ENCODE measurements at regions not wholly inside any gene's neighbourhood (a gene's known extent, or its start where the extent isn't known, plus 50 kb on each side); places are given as distances from the start of the nearest gene placed in this dataset.
"Not testable (repeated sequence)": the region's sequence is repeated elsewhere in the genome, so short reads cannot be mapped to it uniquely, and the experiment has no call there.

GRCh38 chr18:25553631-25554263 lies 201.8 kb upstream of the ZNF521 start:
- Mint-ChIP-seq H3K4me1 (no peaks in the 10 kb centered on the region), H3K36me3 (ENCODE audit: insufficient read depth) (no peaks in the 10 kb centered on the region), H3K27ac (ENCODE audit: low read depth) (no peak overlapping the region), H3K9me3 (peaks cover 6% of the 10 kb centered on the region), H3K4me3 (no peak overlapping the region), H3K27me3 (no peaks in the 10 kb centered on the region)
- DNase-seq (ENCODE audit: low spot score in 2 of 2), result no peak
- no peak for ATAC-seq (replicated peaks; ENCODE audit: extremely low read depth, poor library complexity, severe bottlenecking)

- H3K27ac Mint-ChIP-seq (ENCODE audit: low read depth), result no peak overlapping the region
- H3K27me3 Mint-ChIP-seq, result no peaks in the 10 kb centered on the region
- H3K4me3 Mint-ChIP-seq, result no peak overlapping the region
- H3K36me3 Mint-ChIP-seq (ENCODE audit: insufficient read depth), result no peaks in the 10 kb centered on the region
- ATAC-seq (replicated peaks; ENCODE audit: extremely low read depth, poor library complexity, severe bottlenecking) (no peak), DNase-seq (ENCODE audit: low spot score in 2 of 2) (no peak)
- H3K4me1 Mint-ChIP-seq, result no peaks in the 10 kb centered on the region
- H3K9me3 Mint-ChIP-seq, result peaks cover 6% of the 10 kb centered on the region
These were observed 192.8 kb upstream of the ZNF521 start for GRCh38 chr18:25544546-25545287.

- ATAC-seq (replicated peaks; ENCODE audit: extremely low read depth, poor library complexity, severe bottlenecking) (no peak), DNase-seq (ENCODE audit: low spot score in 2 of 2) (no peak)
- no peaks in the 10 kb centered on the region for H3K27me3 Mint-ChIP-seq
- H3K36me3 Mint-ChIP-seq (ENCODE audit: insufficient read depth), result no peaks in the 10 kb centered on the region
- no peak overlapping the region for H3K27ac Mint-ChIP-seq (ENCODE audit: low read depth)
- no peaks in the 10 kb centered on the region for H3K9me3 Mint-ChIP-seq
- no peaks in the 10 kb centered on the region for H3K4me1 Mint-ChIP-seq
- H3K4me3 Mint-ChIP-seq, result no peak overlapping the region
These were observed 186.4 kb upstream of the ZNF521 start for GRCh38 chr18:25538175-25538922.

- Mint-ChIP-seq H3K36me3 (ENCODE audit: insufficient read depth) (no peaks in the 10 kb centered on the region), H3K27me3 (no peaks in the 10 kb centered on the region), H3K9me3 (peaks cover 6% of the 10 kb centered on the region), H3K4me1 (no peaks in the 10 kb centered on the region), H3K27ac (ENCODE audit: low read depth) (no peak overlapping the region), H3K4me3 (no peak overlapping the region)
- ATAC-seq (replicated peaks; ENCODE audit: extremely low read depth, poor library complexity, severe bottlenecking) (no peak), DNase-seq (ENCODE audit: low spot score in 2 of 2) (no peak)
These were observed 183.5 kb upstream of the ZNF521 start for GRCh38 chr18:25535495-25535894.

- Mint-ChIP-seq H3K27me3 (no peaks in the 10 kb centered on the region), H3K27ac (ENCODE audit: low read depth) (no peak overlapping the region), H3K4me1 (no peaks in the 10 kb centered on the region), H3K4me3 (no peak overlapping the region), H3K9me3 (peaks cover 6% of the 10 kb centered on the region), H3K36me3 (ENCODE audit: insufficient read depth) (no peaks in the 10 kb centered on the region)
- DNase-seq (ENCODE audit: low spot score in 2 of 2) (no peak), ATAC-seq (replicated peaks; ENCODE audit: extremely low read depth, poor library complexity, severe bottlenecking) (no peak)
These were observed 182.4 kb upstream of the ZNF521 start for GRCh38 chr18:25534401-25534800.

- DNase-seq (ENCODE audit: low spot score in 2 of 2), result no peak
- H3K36me3 Mint-ChIP-seq (ENCODE audit: insufficient read depth), result no peaks in the 10 kb centered on the region
- H3K9me3 Mint-ChIP-seq, result peaks cover 6% of the 10 kb centered on the region
- no peaks in the 10 kb centered on the region for H3K4me1 Mint-ChIP-seq
- no peak for ATAC-seq (replicated peaks; ENCODE audit: extremely low read depth, poor library complexity, severe bottlenecking)
- H3K27ac Mint-ChIP-seq (ENCODE audit: low read depth), result no peak overlapping the region
- H3K4me3 Mint-ChIP-seq, result no peak overlapping the region
- no peaks in the 10 kb centered on the region for H3K27me3 Mint-ChIP-seq
These were observed 181.3 kb upstream of the ZNF521 start for GRCh38 chr18:25533218-25533617.

GRCh38 chr18:25531207-25531606 lies 179.2 kb upstream of the ZNF521 start:
- no peak for DNase-seq (ENCODE audit: low spot score in 2 of 2)
- H3K9me3 Mint-ChIP-seq, result peaks cover 6% of the 10 kb centered on the region
- no peak overlapping the region for H3K27ac Mint-ChIP-seq (ENCODE audit: low read depth)
- H3K27me3 Mint-ChIP-seq, result no peaks in the 10 kb centered on the region
- ATAC-seq (replicated peaks; ENCODE audit: extremely low read depth, poor library complexity, severe bottlenecking), result no peak
- no peaks in the 10 kb centered on the region for H3K36me3 Mint-ChIP-seq (ENCODE audit: insufficient read depth)
- H3K4me3 Mint-ChIP-seq, result no peak overlapping the region
- no peaks in the 10 kb centered on the region for H3K4me1 Mint-ChIP-seq

GRCh38 chr18:25525789-25526188 lies 173.8 kb upstream of the ZNF521 start:
- H3K4me1 Mint-ChIP-seq; ATAC-seq (replicated peaks; ENCODE audit: extremely low read depth, poor library complexity, severe bottlenecking); H3K27me3 Mint-ChIP-seq; H3K36me3 Mint-ChIP-seq (ENCODE audit: insufficient read depth); H3K27ac Mint-ChIP-seq (ENCODE audit: low read depth); H3K9me3 Mint-ChIP-seq; H3K4me3 Mint-ChIP-seq; DNase-seq (ENCODE audit: low spot score in 2 of 2): not testable (repeated sequence)

GRCh38 chr18:25518716-25519053 lies 166.7 kb upstream of the ZNF521 start:
- Mint-ChIP-seq H3K4me1 (no peaks in the 10 kb centered on the region), H3K4me3 (no peak overlapping the region), H3K36me3 (ENCODE audit: insufficient read depth) (peaks cover 2% of the 10 kb centered on the region), H3K9me3 (peaks cover 2% of the 10 kb centered on the region), H3K27ac (ENCODE audit: low read depth) (no peak overlapping the region), H3K27me3 (no peaks in the 10 kb centered on the region)
- DNase-seq (ENCODE audit: low spot score in 2 of 2) (no peak), ATAC-seq (replicated peaks; ENCODE audit: extremely low read depth, poor library complexity, severe bottlenecking) (no peak)

- DNase-seq (ENCODE audit: low spot score in 2 of 2), result no peak
- Mint-ChIP-seq H3K27me3 (no peaks in the 10 kb centered on the region), H3K9me3 (peaks cover 5% of the 10 kb centered on the region), H3K27ac (ENCODE audit: low read depth) (no peak overlapping the region), H3K4me1 (no peaks in the 10 kb centered on the region), H3K36me3 (ENCODE audit: insufficient read depth) (peaks cover 2% of the 10 kb centered on the region), H3K4me3 (no peak overlapping the region)
- no peak for ATAC-seq (replicated peaks; ENCODE audit: extremely low read depth, poor library complexity, severe bottlenecking)
These were observed 166.1 kb upstream of the ZNF521 start for GRCh38 chr18:25517881-25518715.

GRCh38 chr18:25516747-25517498 lies 165.0 kb upstream of the ZNF521 start:
- ATAC-seq (replicated peaks; ENCODE audit: extremely low read depth, poor library complexity, severe bottlenecking) (no peak), DNase-seq (ENCODE audit: low spot score in 2 of 2) (no peak)
- no peak overlapping the region for H3K27ac Mint-ChIP-seq (ENCODE audit: low read depth)
- no peaks in the 10 kb centered on the region for H3K4me1 Mint-ChIP-seq
- no peaks in the 10 kb centered on the region for H3K27me3 Mint-ChIP-seq
- H3K4me3 Mint-ChIP-seq, result no peak overlapping the region
- no peaks in the 10 kb centered on the region for H3K36me3 Mint-ChIP-seq (ENCODE audit: insufficient read depth)
- H3K9me3 Mint-ChIP-seq, result peaks cover 5% of the 10 kb centered on the region

- Mint-ChIP-seq H3K27me3 (no peaks in the 10 kb centered on the region), H3K4me1 (no peaks in the 10 kb centered on the region), H3K4me3 (no peak overlapping the region), H3K36me3 (ENCODE audit: insufficient read depth) (no peaks in the 10 kb centered on the region), H3K27ac (ENCODE audit: low read depth) (no peak overlapping the region), H3K9me3 (peaks cover 5% of the 10 kb centered on the region)
- DNase-seq (ENCODE audit: low spot score in 2 of 2) (no peak), ATAC-seq (replicated peaks; ENCODE audit: extremely low read depth, poor library complexity, severe bottlenecking) (no peak)
These were observed 164.2 kb upstream of the ZNF521 start for GRCh38 chr18:25516121-25516520.
